ENCODE measurements at regions not wholly inside any gene's neighbourhood (a gene's known extent, or its start where the extent isn't known, plus 50 kb on each side); places are given as distances from the start of the nearest gene placed in this dataset.

DNA sequence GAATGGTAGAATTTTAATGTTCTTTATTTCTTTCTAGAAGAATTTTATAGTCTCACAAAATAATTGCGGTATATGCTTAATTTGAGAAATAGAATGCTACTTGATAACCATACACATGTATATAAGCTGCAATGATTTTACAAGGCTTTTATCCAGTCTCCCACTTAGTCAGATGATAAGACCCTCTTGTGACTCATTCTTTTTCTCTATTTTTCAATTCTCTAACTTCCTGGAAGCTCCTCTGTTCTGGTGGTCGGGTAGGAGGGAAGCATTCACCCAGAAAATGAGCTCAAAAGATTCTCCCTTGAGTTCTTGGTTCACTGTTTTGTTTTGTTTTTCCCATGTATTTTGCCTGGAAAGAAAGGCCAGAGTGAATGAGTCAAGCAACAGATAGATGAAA lies 546.6 kb downstream of the INHBA start:
- Mint-ChIP-seq H3K27me3 (ENCODE audit: unreplicated experiment) (peaks cover 2% of the 10 kb centered on the region), H3K27ac (ENCODE audit: unreplicated experiment) (no peak overlapping the region), H3K9me3 (ENCODE audit: unreplicated experiment) (no peaks in the 10 kb centered on the region), H3K4me1 (ENCODE audit: unreplicated experiment) (no peaks in the 10 kb centered on the region), H3K36me3 (ENCODE audit: low read depth, unreplicated experiment) (no peaks in the 10 kb centered on the region), H3K4me3 (ENCODE audit: unreplicated experiment) (no peak overlapping the region)
- no peak for DNase-seq (ENCODE audit: low spot score)
- TF ChIP-seq, protein P1, sequence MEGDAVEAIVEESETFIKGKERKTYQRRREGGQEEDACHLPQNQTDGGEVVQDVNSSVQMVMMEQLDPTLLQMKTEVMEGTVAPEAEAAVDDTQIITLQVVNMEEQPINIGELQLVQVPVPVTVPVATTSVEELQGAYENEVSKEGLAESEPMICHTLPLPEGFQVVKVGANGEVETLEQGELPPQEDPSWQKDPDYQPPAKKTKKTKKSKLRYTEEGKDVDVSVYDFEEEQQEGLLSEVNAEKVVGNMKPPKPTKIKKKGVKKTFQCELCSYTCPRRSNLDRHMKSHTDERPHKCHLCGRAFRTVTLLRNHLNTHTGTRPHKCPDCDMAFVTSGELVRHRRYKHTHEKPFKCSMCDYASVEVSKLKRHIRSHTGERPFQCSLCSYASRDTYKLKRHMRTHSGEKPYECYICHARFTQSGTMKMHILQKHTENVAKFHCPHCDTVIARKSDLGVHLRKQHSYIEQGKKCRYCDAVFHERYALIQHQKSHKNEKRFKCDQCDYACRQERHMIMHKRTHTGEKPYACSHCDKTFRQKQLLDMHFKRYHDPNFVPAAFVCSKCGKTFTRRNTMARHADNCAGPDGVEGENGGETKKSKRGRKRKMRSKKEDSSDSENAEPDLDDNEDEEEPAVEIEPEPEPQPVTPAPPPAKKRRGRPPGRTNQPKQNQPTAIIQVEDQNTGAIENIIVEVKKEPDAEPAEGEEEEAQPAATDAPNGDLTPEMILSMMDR (IDR thresholded peaks at IDR 0.05; ENCODE audit: unreplicated experiment): no peak

DNA sequence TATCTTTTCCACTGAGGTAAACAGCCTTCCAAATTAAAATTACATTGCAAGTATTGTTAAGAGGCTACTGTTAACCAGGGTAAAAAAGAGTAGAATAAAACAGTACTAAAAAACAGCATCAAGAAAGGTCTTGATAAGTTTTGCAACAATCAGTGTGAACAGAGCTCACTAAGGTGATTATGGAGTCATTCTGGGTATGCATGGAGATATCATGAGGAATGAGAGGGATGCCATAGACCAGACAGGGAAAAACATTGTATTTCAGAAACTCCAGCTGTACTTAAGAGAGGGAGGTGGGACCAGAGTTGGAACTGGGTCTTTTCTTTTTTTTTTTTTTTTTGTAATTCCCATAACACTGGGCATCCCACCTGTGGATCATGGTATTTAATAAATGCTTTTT lies 549.6 kb downstream of the INHBA start:
- H3K4me1 Mint-ChIP-seq (ENCODE audit: unreplicated experiment): peaks cover 9% of the 10 kb centered on the region
- TF ChIP-seq, protein P1 (IDR thresholded peaks at IDR 0.05; ENCODE audit: unreplicated experiment): no peak

DNA sequence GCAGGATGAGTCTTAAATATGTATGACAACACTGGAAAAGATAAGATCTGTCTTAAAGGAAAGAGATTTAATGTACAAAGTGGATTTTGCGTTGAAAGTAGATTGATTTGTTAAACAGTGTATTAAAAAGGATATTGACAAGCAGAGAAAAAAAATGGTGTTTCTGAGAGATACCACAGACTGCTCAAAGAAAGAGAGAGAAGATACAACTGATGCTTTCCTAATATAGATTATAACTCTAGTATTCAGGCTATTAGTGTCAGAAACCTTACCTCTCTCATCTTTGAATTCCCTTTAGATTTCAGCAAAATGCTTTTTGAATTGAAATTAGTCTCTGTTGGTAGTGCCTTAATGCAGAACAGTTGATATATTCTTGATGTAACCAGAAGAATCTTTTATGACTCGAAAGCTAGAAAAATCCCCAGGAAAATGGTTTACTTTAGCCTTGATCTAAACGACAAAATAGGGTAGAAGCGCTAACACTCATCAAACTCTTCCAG lies 550.7 kb downstream of the INHBA start:
- peaks cover 2% of the 10 kb centered on the region for H3K27me3 Mint-ChIP-seq (ENCODE audit: unreplicated experiment)
- TF ChIP-seq, protein P1 (IDR thresholded peaks at IDR 0.05; ENCODE audit: unreplicated experiment): no peak
- H3K36me3 Mint-ChIP-seq (ENCODE audit: low read depth, unreplicated experiment): no peaks in the 10 kb centered on the region
- DNase-seq (ENCODE audit: low spot score): no peak
- H3K9me3 Mint-ChIP-seq (ENCODE audit: unreplicated experiment): no peaks in the 10 kb centered on the region
- no peak overlapping the region for H3K4me3 Mint-ChIP-seq (ENCODE audit: unreplicated experiment)
- no peak overlapping the region for H3K27ac Mint-ChIP-seq (ENCODE audit: unreplicated experiment)
- peaks cover 11% of the 10 kb centered on the region for H3K4me1 Mint-ChIP-seq (ENCODE audit: unreplicated experiment)

More for the DNA sequence above, 549.6 kb downstream of the INHBA start:
- H3K36me3 Mint-ChIP-seq (ENCODE audit: low read depth, unreplicated experiment): no peaks in the 10 kb centered on the region
- DNase-seq (ENCODE audit: low spot score): no peak
- no peaks in the 10 kb centered on the region for H3K9me3 Mint-ChIP-seq (ENCODE audit: unreplicated experiment)
- peaks cover 2% of the 10 kb centered on the region for H3K27me3 Mint-ChIP-seq (ENCODE audit: unreplicated experiment)
- no peak overlapping the region for H3K4me3 Mint-ChIP-seq (ENCODE audit: unreplicated experiment)
- no peak overlapping the region for H3K27ac Mint-ChIP-seq (ENCODE audit: unreplicated experiment)

DNA sequence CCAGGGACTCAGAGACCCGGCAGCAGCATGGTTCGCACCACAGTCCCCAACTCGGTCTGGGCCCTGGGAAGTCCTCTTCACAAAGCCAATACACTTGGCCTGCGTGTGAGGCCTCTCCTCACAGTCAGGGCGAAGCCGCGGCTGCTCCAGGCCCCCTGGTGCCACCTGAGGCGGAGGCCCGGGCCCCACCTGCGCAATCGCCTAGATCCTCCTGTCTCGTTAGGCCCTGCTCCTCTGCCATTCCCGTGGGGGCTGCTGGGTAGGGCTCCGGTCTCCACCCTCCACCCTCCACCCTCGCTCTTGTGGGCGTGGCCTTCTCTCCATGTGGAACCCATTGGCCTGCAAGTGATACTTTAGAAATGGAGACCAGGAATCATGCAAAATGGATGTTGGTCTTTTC lies 553.3 kb downstream of the INHBA start:
- no peaks in the 10 kb centered on the region for H3K27me3 Mint-ChIP-seq (ENCODE audit: unreplicated experiment)
- no peak overlapping the region for H3K27ac Mint-ChIP-seq (ENCODE audit: unreplicated experiment)
- no peak overlapping the region for H3K4me3 Mint-ChIP-seq (ENCODE audit: unreplicated experiment)

DNA sequence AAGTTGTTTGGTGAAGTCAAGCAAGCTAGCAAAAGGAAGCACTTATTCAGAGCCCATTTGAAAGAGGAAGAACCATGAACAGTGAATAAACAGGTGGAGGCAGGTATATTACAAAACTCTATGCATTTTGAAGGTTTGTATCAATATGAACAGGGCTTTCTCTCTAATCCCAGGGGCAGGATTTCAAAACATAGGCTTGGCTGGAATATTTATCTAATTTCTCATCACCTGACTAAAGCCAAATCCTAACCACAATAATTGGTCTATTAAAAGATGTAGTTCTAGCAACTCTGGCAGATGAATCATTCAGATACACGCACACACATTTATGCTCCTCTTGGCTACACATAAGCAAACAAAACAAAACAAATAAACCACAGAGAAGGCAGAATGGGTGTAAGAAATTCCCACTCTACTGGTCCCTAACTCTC lies 554.4 kb downstream of the INHBA start:
- Mint-ChIP-seq H3K4me1 (ENCODE audit: unreplicated experiment) (peaks cover 11% of the 10 kb centered on the region), H3K27ac (ENCODE audit: unreplicated experiment) (no peak overlapping the region), H3K9me3 (ENCODE audit: unreplicated experiment) (no peaks in the 10 kb centered on the region), H3K4me3 (ENCODE audit: unreplicated experiment) (no peak overlapping the region), H3K27me3 (ENCODE audit: unreplicated experiment) (no peaks in the 10 kb centered on the region), H3K36me3 (ENCODE audit: low read depth, unreplicated experiment) (no peaks in the 10 kb centered on the region)
- DNase-seq (ENCODE audit: low spot score): no peak
- TF ChIP-seq, protein P1 (IDR thresholded peaks at IDR 0.05; ENCODE audit: unreplicated experiment): no peak

More for the DNA sequence above, 553.3 kb downstream of the INHBA start:
- no peaks in the 10 kb centered on the region for H3K36me3 Mint-ChIP-seq (ENCODE audit: low read depth, unreplicated experiment)
- H3K9me3 Mint-ChIP-seq (ENCODE audit: unreplicated experiment): no peaks in the 10 kb centered on the region
- peaks cover 11% of the 10 kb centered on the region for H3K4me1 Mint-ChIP-seq (ENCODE audit: unreplicated experiment)
- TF ChIP-seq, protein P1 (IDR thresholded peaks at IDR 0.05; ENCODE audit: unreplicated experiment): no peak
- no peak for DNase-seq (ENCODE audit: low spot score)
